Fibroblast of lung (primary cell): ENCODE measurements at regions not wholly inside any gene's neighbourhood (a gene's known extent, or its start where the extent isn't known, plus 50 kb on each side); places are given as distances from the start of the nearest gene placed in this dataset.

Source experiments
- EZH2 ChIP-seq: IDR thresholded peaks from 2 replicates; pipeline ENCODE4 v1.5.1; 2012; ENCODE audit warnings: low read length, control low read depth, mild to moderate bottlenecking; ENCODE audit errors: missing control alignments
- TF ChIP-seq, protein P1 (sequence below), 2 donors: IDR thresholded peaks in 1 of 2; conservative IDR thresholded peaks in 1 of 2; 1 replicate in 1 of 2; 2 replicates in 1 of 2; pipeline ENCODE4 v1.5.1; 2011 to 2012; ENCODE audit warnings: low read length in 2 of 2, control low read depth in 1 of 2, inconsistent platforms in 1 of 2, low read depth in 1 of 2, mild to moderate bottlenecking in 1 of 2

DNA sequence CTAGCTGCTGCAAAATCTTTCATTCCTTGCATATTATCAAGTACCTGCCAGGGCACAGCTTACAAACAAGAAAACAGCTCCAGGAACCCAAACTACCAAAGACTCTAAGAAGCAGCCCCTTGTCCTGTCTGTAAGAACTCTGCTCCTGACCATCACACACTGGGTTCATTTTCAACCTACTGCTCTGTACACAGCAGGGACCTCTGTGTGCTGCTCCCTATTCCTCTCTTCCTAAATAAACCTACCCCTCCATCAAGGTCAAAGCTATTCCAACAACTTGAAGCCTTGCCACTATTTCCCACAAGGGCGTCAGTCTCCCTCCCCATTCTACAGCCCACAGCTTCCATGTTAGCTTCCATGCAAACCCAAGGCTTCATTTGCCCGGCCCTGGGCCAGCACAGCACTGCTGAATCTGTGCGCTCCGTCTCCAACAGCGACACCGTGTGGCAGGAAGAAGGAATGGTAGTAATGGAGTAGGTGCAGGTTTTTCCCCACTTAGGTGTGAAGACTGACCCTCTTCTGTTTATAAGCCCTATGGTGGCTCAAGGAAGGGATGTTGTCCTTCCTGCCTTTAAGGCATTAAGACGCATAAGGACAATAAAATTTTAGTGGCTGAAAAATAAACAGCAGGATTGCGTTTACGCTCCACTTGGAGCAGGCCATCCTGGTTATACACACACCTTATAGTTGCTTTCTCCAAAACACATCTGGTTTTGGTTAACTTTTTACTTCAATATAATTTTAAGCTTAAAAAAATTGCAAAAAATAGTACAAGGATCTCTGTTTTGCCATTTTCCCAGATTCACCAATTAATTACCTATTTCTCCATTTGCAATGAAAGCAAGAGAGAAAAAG is 115.2 kb upstream of the NXT1 start:
- TF ChIP-seq, protein P1, sequence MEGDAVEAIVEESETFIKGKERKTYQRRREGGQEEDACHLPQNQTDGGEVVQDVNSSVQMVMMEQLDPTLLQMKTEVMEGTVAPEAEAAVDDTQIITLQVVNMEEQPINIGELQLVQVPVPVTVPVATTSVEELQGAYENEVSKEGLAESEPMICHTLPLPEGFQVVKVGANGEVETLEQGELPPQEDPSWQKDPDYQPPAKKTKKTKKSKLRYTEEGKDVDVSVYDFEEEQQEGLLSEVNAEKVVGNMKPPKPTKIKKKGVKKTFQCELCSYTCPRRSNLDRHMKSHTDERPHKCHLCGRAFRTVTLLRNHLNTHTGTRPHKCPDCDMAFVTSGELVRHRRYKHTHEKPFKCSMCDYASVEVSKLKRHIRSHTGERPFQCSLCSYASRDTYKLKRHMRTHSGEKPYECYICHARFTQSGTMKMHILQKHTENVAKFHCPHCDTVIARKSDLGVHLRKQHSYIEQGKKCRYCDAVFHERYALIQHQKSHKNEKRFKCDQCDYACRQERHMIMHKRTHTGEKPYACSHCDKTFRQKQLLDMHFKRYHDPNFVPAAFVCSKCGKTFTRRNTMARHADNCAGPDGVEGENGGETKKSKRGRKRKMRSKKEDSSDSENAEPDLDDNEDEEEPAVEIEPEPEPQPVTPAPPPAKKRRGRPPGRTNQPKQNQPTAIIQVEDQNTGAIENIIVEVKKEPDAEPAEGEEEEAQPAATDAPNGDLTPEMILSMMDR (conservative IDR thresholded peaks at IDR 0.05 in 1 of 2, IDR thresholded peaks at IDR 0.05 in 1 of 2; ENCODE audit: low read depth in 1 of 2, low read length in 2 of 2): peak; percentile 88 to 90
- TF ChIP-seq EZH2: no peak
